ENCODE measurements at regions not wholly inside any gene's neighbourhood (a gene's known extent, or its start where the extent isn't known, plus 50 kb on each side); places are given as distances from the start of the nearest gene placed in this dataset.

- H3K36me3 Mint-ChIP-seq (ENCODE audit: insufficient read depth in 1 of 3, low read depth in 3 of 3): no peaks in the 10 kb centered on the region; a peak in 1 of 7 replicates
- WGBS (ENCODE audit: extremely low coverage, insufficient read length, low lambda C conversion rate): no CpG with 5 or more reads among the region's 16 CpGs
- no peak overlapping the region for H3K4ac ChIP-seq (ENCODE audit: low read depth, low read length)
- DNase-seq: no peak
- no peak overlapping the region for H4K5ac ChIP-seq (ENCODE audit: insufficient read length, low read depth, low read length)
- no peak overlapping the region for H3K18ac ChIP-seq (ENCODE audit: insufficient read length, low read depth, low read length)
- H3K14ac ChIP-seq (ENCODE audit: insufficient read depth, low read length): no peak overlapping the region
- no peak overlapping the region for H3K27ac ChIP-seq (ENCODE audit: insufficient read length, low read depth, low read length)
- H3K56ac ChIP-seq (ENCODE audit: insufficient read length, low read depth, low read length): no peak overlapping the region
- H2BK20ac ChIP-seq (ENCODE audit: low read depth, low read length, poor library complexity, severe bottlenecking): no peak overlapping the region
- no peak overlapping the region for H2BK12ac ChIP-seq (ENCODE audit: insufficient read length, low read depth, low read length)
- H3K23ac ChIP-seq (ENCODE audit: insufficient read length, low read depth, low read length): no peak overlapping the region
- H3K9me3 ChIP-seq (ENCODE audit: control insufficient read depth, low read depth, low read length): no peaks in the 10 kb centered on the region
- H4K91ac ChIP-seq (ENCODE audit: insufficient read length, low read depth, low read length): no peak overlapping the region
- H3K4me1 Mint-ChIP-seq: peaks cover 13 to 16% of the 10 kb centered on the region in 2 experiments
- no peaks in the 10 kb centered on the region; the same call in 1 of the 2 replicates for H3K4me1 ChIP-seq (ENCODE audit: insufficient read depth, low read length)
- no peaks in the 10 kb centered on the region for H3K27me3 ChIP-seq (ENCODE audit: insufficient read depth, low read length)
- no peaks in the 10 kb centered on the region for H3K79me2 ChIP-seq (ENCODE audit: insufficient read depth, low read length)
- H2BK120ac ChIP-seq (ENCODE audit: low read depth, low read length, poor library complexity, severe bottlenecking): no peak overlapping the region
- TF ChIP-seq, protein P1, sequence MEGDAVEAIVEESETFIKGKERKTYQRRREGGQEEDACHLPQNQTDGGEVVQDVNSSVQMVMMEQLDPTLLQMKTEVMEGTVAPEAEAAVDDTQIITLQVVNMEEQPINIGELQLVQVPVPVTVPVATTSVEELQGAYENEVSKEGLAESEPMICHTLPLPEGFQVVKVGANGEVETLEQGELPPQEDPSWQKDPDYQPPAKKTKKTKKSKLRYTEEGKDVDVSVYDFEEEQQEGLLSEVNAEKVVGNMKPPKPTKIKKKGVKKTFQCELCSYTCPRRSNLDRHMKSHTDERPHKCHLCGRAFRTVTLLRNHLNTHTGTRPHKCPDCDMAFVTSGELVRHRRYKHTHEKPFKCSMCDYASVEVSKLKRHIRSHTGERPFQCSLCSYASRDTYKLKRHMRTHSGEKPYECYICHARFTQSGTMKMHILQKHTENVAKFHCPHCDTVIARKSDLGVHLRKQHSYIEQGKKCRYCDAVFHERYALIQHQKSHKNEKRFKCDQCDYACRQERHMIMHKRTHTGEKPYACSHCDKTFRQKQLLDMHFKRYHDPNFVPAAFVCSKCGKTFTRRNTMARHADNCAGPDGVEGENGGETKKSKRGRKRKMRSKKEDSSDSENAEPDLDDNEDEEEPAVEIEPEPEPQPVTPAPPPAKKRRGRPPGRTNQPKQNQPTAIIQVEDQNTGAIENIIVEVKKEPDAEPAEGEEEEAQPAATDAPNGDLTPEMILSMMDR (conservative IDR thresholded peaks at IDR 0.05): no peak
- H3K4me2 ChIP-seq (ENCODE audit: insufficient read depth, insufficient read length, low read length): no peak overlapping the region
- no peak overlapping the region for H2BK15ac ChIP-seq (ENCODE audit: low read depth, low read length)
- H3K23me2 ChIP-seq (ENCODE audit: insufficient read length, low read depth, low read length, poor library complexity, severe bottlenecking): no peaks in the 10 kb centered on the region
- no peak overlapping the region for H4K8ac ChIP-seq (replicated peaks; ENCODE audit: insufficient read length, low read depth, low read length)
- H3K9ac ChIP-seq (ENCODE audit: extremely low read depth, insufficient read length, low read length): no peak overlapping the region
- H3K79me1 ChIP-seq (ENCODE audit: insufficient read depth, low read depth, low read length, poor library complexity, severe bottlenecking): no peaks in the 10 kb centered on the region
- H2AK5ac ChIP-seq (ENCODE audit: insufficient read length, low read length): no peak overlapping the region
- H3K27me3 Mint-ChIP-seq (ENCODE audit: low read depth): peaks cover 14% of the 10 kb centered on the region
- H2BK5ac ChIP-seq (ENCODE audit: insufficient read length, low read length): no peak overlapping the region
- no peak overlapping the region for H3K4me3 Mint-ChIP-seq
- peak overlapping the region in 1 of 3 experiments; percentile 35; a peak in 2 of 7 replicates for H3K27ac Mint-ChIP-seq
- no peaks in the 10 kb centered on the region for H4K20me1 ChIP-seq (ENCODE audit: control insufficient read depth, insufficient read depth, insufficient read length)
- H2AFZ ChIP-seq (ENCODE audit: low read length): no peak overlapping the region
- H3K9me3 Mint-ChIP-seq: peaks cover 2 to 4% of the 10 kb centered on the region in 2 experiments; a peak in 2 of 5 replicates
- H3T11ph ChIP-seq (ENCODE audit: low read length): no peak overlapping the region
Measured at GRCh38 chr6:1538810-1539478, 70.8 kb upstream of the FOXC1 start.

Data from H9 (cell line).